GM19238 (cell line): ENCODE measurements at regions not wholly inside any gene's neighbourhood (a gene's known extent, or its start where the extent isn't known, plus 50 kb on each side); places are given as distances from the start of the nearest gene placed in this dataset.

Source experiments
- DNase-seq: peaks from one replicate; pipeline ENCODE4 v3.0.0; 2011; ENCODE audit warnings: low spot score; ENCODE audit not compliant: insufficient read length

- DNase-seq: no peak
These were observed 67.6 kb upstream of the CTSC start for GRCh38 chr11:88404932-88405710.

GRCh38 chr11:88404391-88404790, 66.9 kb upstream of the CTSC start:
- DNase-seq: no peak

- no peak for DNase-seq
These were observed 65.2 kb upstream of the CTSC start for GRCh38 chr11:88402784-88403183.

- DNase-seq: no peak
These were observed 64.7 kb upstream of the CTSC start for GRCh38 chr11:88402192-88402715.

GRCh38 chr11:88398791-88399570, 61.4 kb upstream of the CTSC start:
- no peak for DNase-seq

GRCh38 chr11:88398372-88398771, 60.8 kb upstream of the CTSC start:
- no peak for DNase-seq

- DNase-seq: no peak
These were observed 52.7 kb upstream of the CTSC start for GRCh38 chr11:88390254-88390653.

- no peak for DNase-seq
These were observed 50.4 kb upstream of the CTSC start for GRCh38 chr11:88387957-88388356.
